ENCODE measurements at regions not wholly inside any gene's neighbourhood (a gene's known extent, or its start where the extent isn't known, plus 50 kb on each side); places are given as distances from the start of the nearest gene placed in this dataset.

GRCh38 chr5:158510479-158510878 lies 589.2 kb downstream of the EBF1 start:
- no peaks in the 10 kb centered on the region for H3K4me1 Mint-ChIP-seq
- Histone ChIP-seq H3K9me3 (ENCODE audit: control insufficient read depth, low read length) (peaks cover 24% of the 10 kb centered on the region), H3K9ac (ENCODE audit: extremely low read depth, low read length, poor library complexity, severe bottlenecking) (no peak overlapping the region), H3K4me1 (ENCODE audit: control insufficient read depth, insufficient read depth, low read length) (no peaks in the 10 kb centered on the region), H3K36me3 (ENCODE audit: control insufficient read depth, insufficient read depth, low read length) (no peaks in the 10 kb centered on the region), H3K4me3 (ENCODE audit: low read length) (no peak overlapping the region), H3K27ac (ENCODE audit: low read depth, low read length) (no peak overlapping the region), H3K27me3 (ENCODE audit: control insufficient read depth, insufficient read depth, low read length, poor library complexity, severe bottlenecking) (no peaks in the 10 kb centered on the region)
- H3K27me3 Mint-ChIP-seq (ENCODE audit: insufficient read depth), result peaks cover 1% of the 10 kb centered on the region
- H3K4me3 Mint-ChIP-seq, result no peak overlapping the region
- peaks cover 15% of the 10 kb centered on the region for H3K9me3 Mint-ChIP-seq
- no peaks in the 10 kb centered on the region for H3K36me3 Mint-ChIP-seq (ENCODE audit: low read depth)
- 94 to 96% methylated on average over 7 of the region's 7 CpGs for WGBS, 2 experiments (ENCODE audit: insufficient coverage in 1 of 2, insufficient read length in 1 of 2)
- DNase-seq, result no peak
- H3K27ac Mint-ChIP-seq, result no peak overlapping the region
- TF ChIP-seq CTCF (conservative IDR thresholded peaks at IDR 0.05), result no peak

- Mint-ChIP-seq H3K4me3 (no peak overlapping the region), H3K27ac (no peak overlapping the region), H3K36me3 (ENCODE audit: low read depth) (no peaks in the 10 kb centered on the region), H3K4me1 (no peaks in the 10 kb centered on the region), H3K27me3 (ENCODE audit: insufficient read depth) (peaks cover 8% of the 10 kb centered on the region), H3K9me3 (peaks cover 21% of the 10 kb centered on the region)
- no peak overlapping the region for H3K9ac ChIP-seq (ENCODE audit: extremely low read depth, low read length, poor library complexity, severe bottlenecking)
- H3K4me3 ChIP-seq (ENCODE audit: low read length), result no peak overlapping the region
- no peaks in the 10 kb centered on the region for H3K27me3 ChIP-seq (ENCODE audit: control insufficient read depth, insufficient read depth, low read length, poor library complexity, severe bottlenecking)
- no peaks in the 10 kb centered on the region for H3K36me3 ChIP-seq (ENCODE audit: control insufficient read depth, insufficient read depth, low read length)
- peaks cover 26% of the 10 kb centered on the region for H3K9me3 ChIP-seq (ENCODE audit: control insufficient read depth, low read length)
- no CpG with 5 or more reads among the region's 1 CpG for WGBS, 2 experiments (ENCODE audit: insufficient coverage in 1 of 2, insufficient read length in 1 of 2)
- H3K27ac ChIP-seq (ENCODE audit: low read depth, low read length), result no peak overlapping the region
- no peaks in the 10 kb centered on the region for H3K4me1 ChIP-seq (ENCODE audit: control insufficient read depth, insufficient read depth, low read length)
- TF ChIP-seq CTCF (conservative IDR thresholded peaks at IDR 0.05), result no peak
- no peak for DNase-seq
These were observed 593.1 kb downstream of the EBF1 start for GRCh38 chr5:158506648-158507047.

- no peaks in the 10 kb centered on the region for H3K27me3 ChIP-seq (ENCODE audit: control insufficient read depth, insufficient read depth, low read length, poor library complexity, severe bottlenecking)
- no peak overlapping the region for H3K4me3 Mint-ChIP-seq
- WGBS, 2 experiments (ENCODE audit: insufficient coverage in 1 of 2, insufficient read length in 1 of 2), result 77 to 92% methylated on average over 2 to 5 of the region's 5 CpGs
- no peak overlapping the region for H3K4me3 ChIP-seq (ENCODE audit: low read length)
- peaks cover 21% of the 10 kb centered on the region for H3K9me3 Mint-ChIP-seq
- TF ChIP-seq CTCF (conservative IDR thresholded peaks at IDR 0.05), result no peak
- no peaks in the 10 kb centered on the region for H3K4me1 ChIP-seq (ENCODE audit: control insufficient read depth, insufficient read depth, low read length)
- no peaks in the 10 kb centered on the region for H3K4me1 Mint-ChIP-seq
- H3K9me3 ChIP-seq (ENCODE audit: control insufficient read depth, low read length), result peaks cover 24% of the 10 kb centered on the region
- no peaks in the 10 kb centered on the region for H3K36me3 ChIP-seq (ENCODE audit: control insufficient read depth, insufficient read depth, low read length)
- no peak for DNase-seq
- H3K9ac ChIP-seq (ENCODE audit: extremely low read depth, low read length, poor library complexity, severe bottlenecking), result no peak overlapping the region
- no peak overlapping the region for H3K27ac Mint-ChIP-seq
- H3K27ac ChIP-seq (ENCODE audit: low read depth, low read length), result no peak overlapping the region
- H3K27me3 Mint-ChIP-seq (ENCODE audit: insufficient read depth), result peaks cover 12% of the 10 kb centered on the region
- H3K36me3 Mint-ChIP-seq (ENCODE audit: low read depth), result no peaks in the 10 kb centered on the region
These were observed 597.0 kb downstream of the EBF1 start for GRCh38 chr5:158502686-158503085.

Measured in endodermal cell (in vitro differentiated cells).